ENCODE measurements at regions not wholly inside any gene's neighbourhood (a gene's known extent, or its start where the extent isn't known, plus 50 kb on each side); places are given as distances from the start of the nearest gene placed in this dataset.

GRCh38 chr6:114418304-114418972 is 75.6 kb upstream of the HS3ST5 start:
- H3K4me3 ChIP-seq (ENCODE audit: low read depth, low read length) = no peak overlapping the region
- TF ChIP-seq, protein P1, sequence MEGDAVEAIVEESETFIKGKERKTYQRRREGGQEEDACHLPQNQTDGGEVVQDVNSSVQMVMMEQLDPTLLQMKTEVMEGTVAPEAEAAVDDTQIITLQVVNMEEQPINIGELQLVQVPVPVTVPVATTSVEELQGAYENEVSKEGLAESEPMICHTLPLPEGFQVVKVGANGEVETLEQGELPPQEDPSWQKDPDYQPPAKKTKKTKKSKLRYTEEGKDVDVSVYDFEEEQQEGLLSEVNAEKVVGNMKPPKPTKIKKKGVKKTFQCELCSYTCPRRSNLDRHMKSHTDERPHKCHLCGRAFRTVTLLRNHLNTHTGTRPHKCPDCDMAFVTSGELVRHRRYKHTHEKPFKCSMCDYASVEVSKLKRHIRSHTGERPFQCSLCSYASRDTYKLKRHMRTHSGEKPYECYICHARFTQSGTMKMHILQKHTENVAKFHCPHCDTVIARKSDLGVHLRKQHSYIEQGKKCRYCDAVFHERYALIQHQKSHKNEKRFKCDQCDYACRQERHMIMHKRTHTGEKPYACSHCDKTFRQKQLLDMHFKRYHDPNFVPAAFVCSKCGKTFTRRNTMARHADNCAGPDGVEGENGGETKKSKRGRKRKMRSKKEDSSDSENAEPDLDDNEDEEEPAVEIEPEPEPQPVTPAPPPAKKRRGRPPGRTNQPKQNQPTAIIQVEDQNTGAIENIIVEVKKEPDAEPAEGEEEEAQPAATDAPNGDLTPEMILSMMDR (IDR thresholded peaks at IDR 0.05; ENCODE audit: low read depth, low read length) = no peak

DNA sequence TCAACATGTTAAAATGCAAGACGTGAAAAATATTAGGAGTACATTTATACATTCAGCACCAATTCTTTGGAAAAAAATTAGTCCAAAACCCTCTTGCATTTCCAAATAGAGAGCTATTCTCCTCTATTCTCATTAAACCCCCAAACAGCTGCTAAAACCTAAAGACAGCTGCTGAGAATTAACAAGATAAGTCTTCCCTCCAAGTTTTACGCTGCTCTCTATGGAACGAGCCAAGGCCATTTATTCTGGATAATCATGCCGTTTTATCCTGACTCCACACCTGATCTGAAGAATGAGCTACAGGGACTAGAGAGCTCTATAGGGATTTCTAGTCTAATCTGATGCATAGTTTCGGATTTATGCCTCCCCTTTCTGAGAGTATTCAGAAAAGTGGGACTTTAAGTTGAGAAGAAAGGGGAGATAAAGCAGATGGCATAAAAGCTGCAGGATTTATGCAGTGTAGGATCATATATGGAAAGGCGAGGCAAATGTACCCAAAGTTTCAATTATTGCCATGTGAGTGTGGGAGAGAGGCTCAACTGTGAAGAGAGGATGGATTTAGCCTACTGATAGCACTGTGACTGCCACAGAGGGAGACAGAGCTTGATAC is 64.7 kb upstream of the HS3ST5 start:
- H3K4me3 ChIP-seq (ENCODE audit: low read depth, low read length) = no peak overlapping the region
- TF ChIP-seq, protein P1 (IDR thresholded peaks at IDR 0.05; ENCODE audit: low read depth, low read length) = no peak

- TF ChIP-seq, protein P1 (IDR thresholded peaks at IDR 0.05; ENCODE audit: low read depth, low read length) = no peak
Measured at GRCh38 chr6:114404339-114404955, 61.6 kb upstream of the HS3ST5 start.

GRCh38 chr6:114403858-114404257 is 61.0 kb upstream of the HS3ST5 start:
- no peak overlapping the region for H3K4me3 ChIP-seq (ENCODE audit: low read depth, low read length)
- TF ChIP-seq, protein P1 (IDR thresholded peaks at IDR 0.05; ENCODE audit: low read depth, low read length) = no peak

More at GRCh38 chr6:114404339-114404955, 61.6 kb upstream of the HS3ST5 start:
- H3K4me3 ChIP-seq (ENCODE audit: low read depth, low read length) = no peak overlapping the region

DNA sequence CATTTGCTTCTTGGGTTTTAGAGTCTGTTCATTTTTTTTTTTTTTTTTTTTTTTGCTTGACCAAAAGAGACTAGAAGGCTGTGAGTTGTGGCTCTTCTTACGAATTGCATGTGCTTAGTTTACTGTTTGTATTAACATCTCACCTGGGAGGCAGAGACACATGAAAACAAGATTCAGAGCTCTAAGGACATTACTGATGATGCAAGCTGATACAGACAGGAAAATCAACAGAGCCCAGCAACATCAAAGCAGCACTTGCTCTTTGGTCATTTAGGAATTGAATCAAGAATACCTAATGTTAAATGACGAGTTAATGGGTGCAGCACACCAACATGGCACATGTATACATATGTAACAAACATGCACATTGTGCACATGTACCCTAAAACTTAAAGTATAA is 55.7 kb upstream of the HS3ST5 start:
- H3K4me3 ChIP-seq (ENCODE audit: low read depth, low read length) = no peak overlapping the region
- TF ChIP-seq, protein P1 (IDR thresholded peaks at IDR 0.05; ENCODE audit: low read depth, low read length) = no peak

Data from WI38 (cell line).